Stimulated activated CD8-positive, alpha-beta memory T cell treated with anti-CD3 and anti-CD28 coated beads, Interleukin-7, amount 100 ng/mL, for 4 hours (primary cell): ENCODE measurements at regions not wholly inside any gene's neighbourhood (a gene's known extent, or its start where the extent isn't known, plus 50 kb on each side); places are given as distances from the start of the nearest gene placed in this dataset.

ENCODE experiments used
- DNase-seq, 2 donors: peaks; one replicate each; pipeline ENCODE4 v3.0.0-alpha.2; 2020; ENCODE audit warnings: low read depth in 2 of 2

- no peak for DNase-seq
Observed at GRCh38 chr9:129473523-129474244, 147.2 kb downstream of the C9orf50 start.

GRCh38 chr9:129472651-129473102 lies 148.2 kb downstream of the C9orf50 start:
- DNase-seq: no peak

- DNase-seq: no peak
Observed at GRCh38 chr9:129471201-129472019, 149.5 kb downstream of the C9orf50 start.

GRCh38 chr9:129469988-129470316 lies 150.9 kb downstream of the C9orf50 start:
- no peak for DNase-seq

GRCh38 chr9:129469188-129469987 lies 151.5 kb downstream of the C9orf50 start:
- no peak for DNase-seq

- DNase-seq: no peak
Observed at GRCh38 chr9:129467739-129468666, 152.9 kb downstream of the C9orf50 start.

- no peak for DNase-seq
Observed at GRCh38 chr9:129467004-129467588, 153.8 kb downstream of the C9orf50 start.

- no peak for DNase-seq
Observed at GRCh38 chr9:129465834-129466535, 154.9 kb downstream of the C9orf50 start.

- no peak for DNase-seq
Observed at GRCh38 chr9:129464972-129465833, 155.7 kb downstream of the C9orf50 start.

GRCh38 chr9:129463994-129464393 lies 156.9 kb downstream of the C9orf50 start:
- no peak for DNase-seq

GRCh38 chr9:129463477-129463876 lies 157.4 kb downstream of the C9orf50 start:
- DNase-seq: no peak

GRCh38 chr9:129462360-129462759 lies 158.5 kb downstream of the C9orf50 start:
- no peak for DNase-seq

GRCh38 chr9:129460323-129461261 lies 160.3 kb downstream of the C9orf50 start:
- DNase-seq: peak; percentile 81 to 87

- DNase-seq: no peak
Observed at GRCh38 chr9:129459547-129460322, 161.2 kb downstream of the C9orf50 start.

- DNase-seq: peak in 1 of 2 donors; percentile 48
Observed at GRCh38 chr9:129458663-129459546, 162.0 kb downstream of the C9orf50 start.

GRCh38 chr9:129458155-129458661 lies 162.7 kb downstream of the C9orf50 start:
- peak in 1 of 2 donors; percentile 41 for DNase-seq
